ENCODE measurements at regions not wholly inside any gene's neighbourhood (a gene's known extent, or its start where the extent isn't known, plus 50 kb on each side); places are given as distances from the start of the nearest gene placed in this dataset.

DNA sequence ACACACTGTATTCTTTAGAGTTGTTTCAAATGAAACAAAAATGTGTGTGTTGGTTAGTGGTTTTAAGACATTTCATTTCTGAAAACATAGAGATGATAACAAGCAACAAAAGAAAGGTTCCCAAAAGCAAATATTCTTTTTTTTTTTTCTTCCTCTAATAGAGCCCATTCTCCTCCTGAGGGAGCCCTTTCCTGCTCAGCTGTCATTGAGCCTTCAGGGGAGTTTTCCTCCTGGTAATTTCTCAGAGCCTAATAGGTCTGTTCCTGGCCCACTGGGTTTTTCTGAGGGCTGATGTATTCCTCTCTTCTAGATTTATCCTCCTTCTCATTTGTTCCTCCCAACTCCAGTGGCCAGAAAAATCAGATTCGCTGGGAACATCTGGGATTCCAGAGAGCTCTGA is 654.5 kb downstream of the NOVA1 start:
- TF ChIP-seq, protein P1, sequence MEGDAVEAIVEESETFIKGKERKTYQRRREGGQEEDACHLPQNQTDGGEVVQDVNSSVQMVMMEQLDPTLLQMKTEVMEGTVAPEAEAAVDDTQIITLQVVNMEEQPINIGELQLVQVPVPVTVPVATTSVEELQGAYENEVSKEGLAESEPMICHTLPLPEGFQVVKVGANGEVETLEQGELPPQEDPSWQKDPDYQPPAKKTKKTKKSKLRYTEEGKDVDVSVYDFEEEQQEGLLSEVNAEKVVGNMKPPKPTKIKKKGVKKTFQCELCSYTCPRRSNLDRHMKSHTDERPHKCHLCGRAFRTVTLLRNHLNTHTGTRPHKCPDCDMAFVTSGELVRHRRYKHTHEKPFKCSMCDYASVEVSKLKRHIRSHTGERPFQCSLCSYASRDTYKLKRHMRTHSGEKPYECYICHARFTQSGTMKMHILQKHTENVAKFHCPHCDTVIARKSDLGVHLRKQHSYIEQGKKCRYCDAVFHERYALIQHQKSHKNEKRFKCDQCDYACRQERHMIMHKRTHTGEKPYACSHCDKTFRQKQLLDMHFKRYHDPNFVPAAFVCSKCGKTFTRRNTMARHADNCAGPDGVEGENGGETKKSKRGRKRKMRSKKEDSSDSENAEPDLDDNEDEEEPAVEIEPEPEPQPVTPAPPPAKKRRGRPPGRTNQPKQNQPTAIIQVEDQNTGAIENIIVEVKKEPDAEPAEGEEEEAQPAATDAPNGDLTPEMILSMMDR (IDR thresholded peaks at IDR 0.05; ENCODE audit: low read depth, low read length): no peak
- no peak for DNase-seq (ENCODE audit: low read depth in 1 of 2, low spot score in 1 of 2)
- Histone ChIP-seq H3K4me3 (no peak overlapping the region), H3K4me1 (ENCODE audit: low read depth) (no peaks in the 10 kb centered on the region), H3K36me3 (no peaks in the 10 kb centered on the region), H3K27me3 (no peaks in the 10 kb centered on the region), H3K9me3 (ENCODE audit: low read depth) (no peaks in the 10 kb centered on the region), H3K27ac (no peak overlapping the region)

DNA sequence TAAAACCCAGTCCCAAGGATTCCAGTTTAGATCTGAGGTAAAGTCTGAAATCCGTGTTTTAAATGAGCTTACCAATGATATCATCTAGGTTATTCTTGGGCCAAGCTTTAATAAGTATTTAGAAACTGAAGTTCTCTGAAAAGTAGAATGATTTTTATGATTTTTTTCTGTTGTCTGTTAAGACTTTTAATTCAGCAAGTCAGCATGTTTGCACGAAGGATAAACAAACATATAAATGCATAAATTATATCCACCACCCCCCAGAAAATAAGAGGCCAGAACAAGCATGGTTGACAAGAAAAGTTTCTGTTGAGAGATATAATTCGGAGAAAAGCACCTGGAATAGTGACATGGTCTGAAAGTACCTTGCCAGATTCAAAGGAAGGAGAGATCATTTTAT is 655.7 kb downstream of the NOVA1 start:
- Histone ChIP-seq H3K4me1 (ENCODE audit: low read depth) (no peaks in the 10 kb centered on the region), H3K4me3 (no peak overlapping the region)
- TF ChIP-seq, protein P1 (IDR thresholded peaks at IDR 0.05; ENCODE audit: low read depth, low read length): no peak

DNA sequence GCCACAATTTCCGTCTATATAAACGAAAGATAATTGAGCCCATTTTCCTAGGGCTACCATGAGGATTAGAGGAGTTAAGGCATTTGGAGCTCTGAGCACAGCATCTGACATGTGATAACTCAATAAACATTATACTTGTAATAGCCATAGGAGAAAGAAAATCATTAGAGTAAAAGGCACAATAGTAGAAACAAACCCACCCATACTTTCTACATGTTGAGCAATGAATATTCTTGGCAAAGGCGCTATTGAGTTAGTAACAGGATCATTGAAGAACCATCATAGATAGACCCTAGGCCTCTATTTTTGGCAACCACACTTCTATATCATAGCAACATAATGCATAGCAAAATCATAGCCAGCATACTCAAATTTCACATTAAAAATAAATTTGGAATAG is 664.1 kb downstream of the NOVA1 start:
- Histone ChIP-seq H3K4me3 (no peak overlapping the region), H3K27me3 (no peaks in the 10 kb centered on the region), H3K4me1 (ENCODE audit: low read depth) (no peaks in the 10 kb centered on the region), H3K36me3 (no peaks in the 10 kb centered on the region), H3K9me3 (ENCODE audit: low read depth) (no peaks in the 10 kb centered on the region), H3K27ac (no peak overlapping the region)
- DNase-seq (ENCODE audit: low read depth in 1 of 2, low spot score in 1 of 2): no peak
- TF ChIP-seq, protein P1 (IDR thresholded peaks at IDR 0.05; ENCODE audit: low read depth, low read length): no peak

More for the DNA sequence above, 655.7 kb downstream of the NOVA1 start:
- Histone ChIP-seq H3K36me3 (no peaks in the 10 kb centered on the region), H3K27me3 (no peaks in the 10 kb centered on the region), H3K27ac (no peak overlapping the region), H3K9me3 (ENCODE audit: low read depth) (no peaks in the 10 kb centered on the region)
- no peak for DNase-seq (ENCODE audit: low read depth in 1 of 2, low spot score in 1 of 2)

DNA sequence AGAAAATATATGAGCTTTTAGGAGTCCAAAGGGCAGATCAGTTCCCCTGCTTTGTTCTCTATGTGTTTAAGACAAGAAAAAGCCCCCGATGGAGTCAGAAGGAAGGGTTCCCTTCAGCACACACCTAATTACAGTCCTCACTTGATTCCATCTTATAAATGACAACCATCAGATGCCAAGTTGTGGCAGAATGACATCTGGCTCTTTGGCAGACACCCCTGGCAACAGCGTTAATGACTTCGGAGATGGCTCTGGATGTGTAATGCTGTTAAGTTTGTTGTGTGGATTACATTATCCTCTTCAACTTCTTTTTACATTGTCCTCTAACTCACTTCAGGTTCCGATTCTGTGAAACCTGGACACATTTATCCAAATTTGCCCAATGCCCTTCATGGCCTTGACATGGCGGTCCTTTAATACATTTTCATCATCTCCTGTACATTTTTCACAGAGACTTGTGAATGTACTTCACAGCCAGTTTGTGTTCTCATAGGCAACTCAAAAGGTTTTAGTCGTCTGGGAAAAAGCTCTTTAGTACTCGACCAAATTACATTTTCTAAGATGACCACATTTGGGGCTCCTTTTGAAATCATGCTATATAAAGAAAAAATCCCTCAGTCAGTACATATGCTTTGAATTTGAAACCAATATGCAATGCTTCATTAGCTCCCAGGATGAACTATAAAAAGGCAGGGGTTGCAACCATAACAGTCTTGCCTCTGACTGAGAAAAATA is 667.8 kb downstream of the NOVA1 start:
- Histone ChIP-seq H3K4me3 (no peak overlapping the region), H3K27ac (no peak overlapping the region), H3K9me3 (ENCODE audit: low read depth) (no peaks in the 10 kb centered on the region), H3K36me3 (no peaks in the 10 kb centered on the region), H3K4me1 (ENCODE audit: low read depth) (no peaks in the 10 kb centered on the region), H3K27me3 (no peaks in the 10 kb centered on the region)
- DNase-seq (ENCODE audit: low read depth in 1 of 2, low spot score in 1 of 2): no peak
- TF ChIP-seq, protein P1 (IDR thresholded peaks at IDR 0.05; ENCODE audit: low read depth, low read length): no peak

DNA sequence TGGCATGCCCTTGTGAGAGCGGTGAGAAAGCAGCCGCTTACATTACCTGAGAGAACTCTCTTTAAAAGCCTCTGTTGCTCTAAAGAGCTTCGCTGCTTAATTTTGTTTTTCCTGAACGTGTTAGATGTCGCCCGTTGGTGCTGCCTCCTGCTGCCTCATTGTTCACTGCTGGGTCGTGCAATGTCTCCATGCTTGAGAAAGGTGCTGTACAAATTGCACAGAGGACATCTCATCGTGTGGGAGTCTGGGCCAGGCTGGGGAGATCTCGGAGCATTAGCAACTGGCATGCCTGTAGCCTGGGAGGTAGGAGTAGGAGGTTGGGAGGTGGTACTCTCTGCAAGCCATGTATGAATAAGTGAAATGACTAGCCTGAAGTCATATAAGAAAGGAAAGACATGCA is 686.0 kb downstream of the NOVA1 start:
- Histone ChIP-seq H3K36me3 (no peaks in the 10 kb centered on the region), H3K4me3 (no peak overlapping the region), H3K4me1 (ENCODE audit: low read depth) (no peaks in the 10 kb centered on the region), H3K27me3 (no peaks in the 10 kb centered on the region), H3K27ac (no peak overlapping the region), H3K9me3 (ENCODE audit: low read depth) (no peaks in the 10 kb centered on the region)
- TF ChIP-seq, protein P1 (IDR thresholded peaks at IDR 0.05; ENCODE audit: low read depth, low read length): no peak
- DNase-seq (ENCODE audit: low read depth in 1 of 2, low spot score in 1 of 2): no peak
